AG09319 (cell line): ENCODE measurements at regions not wholly inside any gene's neighbourhood (a gene's known extent, or its start where the extent isn't known, plus 50 kb on each side); places are given as distances from the start of the nearest gene placed in this dataset.

Experiments used
- DNase-seq: peaks from one replicate; pipeline ENCODE4 v3.0.0-alpha.2; 2010; ENCODE audit warnings: low read depth; ENCODE audit errors: extremely low read depth
- TF ChIP-seq, protein P1 (sequence below): IDR thresholded peaks from 2 replicates; pipeline ENCODE4 v1.5.1; 2011; ENCODE audit warnings: low read depth, mild to moderate bottlenecking, inconsistent platforms, low read length, moderate library complexity

GRCh38 chr6:164072240-164072666, 657.7 kb downstream of the QKI start:
- TF ChIP-seq, protein P1, sequence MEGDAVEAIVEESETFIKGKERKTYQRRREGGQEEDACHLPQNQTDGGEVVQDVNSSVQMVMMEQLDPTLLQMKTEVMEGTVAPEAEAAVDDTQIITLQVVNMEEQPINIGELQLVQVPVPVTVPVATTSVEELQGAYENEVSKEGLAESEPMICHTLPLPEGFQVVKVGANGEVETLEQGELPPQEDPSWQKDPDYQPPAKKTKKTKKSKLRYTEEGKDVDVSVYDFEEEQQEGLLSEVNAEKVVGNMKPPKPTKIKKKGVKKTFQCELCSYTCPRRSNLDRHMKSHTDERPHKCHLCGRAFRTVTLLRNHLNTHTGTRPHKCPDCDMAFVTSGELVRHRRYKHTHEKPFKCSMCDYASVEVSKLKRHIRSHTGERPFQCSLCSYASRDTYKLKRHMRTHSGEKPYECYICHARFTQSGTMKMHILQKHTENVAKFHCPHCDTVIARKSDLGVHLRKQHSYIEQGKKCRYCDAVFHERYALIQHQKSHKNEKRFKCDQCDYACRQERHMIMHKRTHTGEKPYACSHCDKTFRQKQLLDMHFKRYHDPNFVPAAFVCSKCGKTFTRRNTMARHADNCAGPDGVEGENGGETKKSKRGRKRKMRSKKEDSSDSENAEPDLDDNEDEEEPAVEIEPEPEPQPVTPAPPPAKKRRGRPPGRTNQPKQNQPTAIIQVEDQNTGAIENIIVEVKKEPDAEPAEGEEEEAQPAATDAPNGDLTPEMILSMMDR, result no peak
- DNase-seq, result no peak

DNA sequence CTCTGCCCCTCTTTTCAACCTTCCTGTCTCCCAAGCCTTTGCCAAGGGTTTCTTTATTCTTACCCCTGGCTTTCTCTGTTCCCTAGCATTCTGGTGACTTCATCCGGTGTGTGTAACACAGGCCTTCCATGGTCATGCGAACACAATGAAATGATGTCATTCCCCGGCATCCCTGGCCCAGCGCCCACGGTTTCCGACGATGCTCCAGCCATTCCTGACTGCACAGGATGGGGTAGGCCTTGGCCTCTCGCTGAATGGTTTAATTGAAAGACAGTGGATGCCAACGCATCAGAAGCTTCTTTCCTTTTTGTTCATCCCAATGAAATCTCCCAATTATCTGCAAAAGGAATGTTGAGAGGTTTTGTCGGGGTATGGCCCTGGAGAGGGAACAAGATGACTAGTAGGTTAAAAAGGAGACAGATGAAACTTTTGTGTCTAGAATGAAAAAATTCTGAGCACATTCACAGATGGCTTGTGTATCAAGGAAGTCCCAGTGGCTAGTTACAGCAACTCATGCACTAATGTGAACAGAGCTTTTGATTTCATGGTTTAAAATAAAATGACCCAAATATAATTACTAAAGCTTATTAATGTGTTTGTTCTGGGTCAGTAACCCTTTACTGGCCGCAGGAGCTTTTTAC, 655.0 kb downstream of the QKI start:
- TF ChIP-seq, protein P1, result no peak
- no peak for DNase-seq

- DNase-seq, result no peak
- TF ChIP-seq, protein P1, result no peak
Measured at GRCh38 chr6:164068527-164068926, 654.0 kb downstream of the QKI start.

DNA sequence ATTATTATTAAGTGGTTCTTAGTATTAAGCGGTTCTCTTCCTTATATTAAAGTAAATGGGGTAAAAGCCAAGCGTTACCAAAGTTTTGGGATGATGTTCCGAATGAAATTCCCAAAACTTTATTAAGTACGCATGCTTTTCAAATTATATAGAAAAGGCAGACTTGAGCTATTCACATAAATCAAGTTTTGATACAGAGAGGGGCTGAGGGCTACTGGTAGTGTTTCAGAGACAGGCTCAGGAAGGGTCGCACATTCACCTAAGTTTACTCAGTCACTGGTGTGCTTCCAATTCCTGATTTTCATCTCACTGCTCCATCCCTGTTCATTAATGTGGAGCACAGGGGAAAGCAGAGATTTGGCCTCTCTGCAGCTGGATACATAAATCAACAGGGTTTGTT, 652.2 kb downstream of the QKI start:
- DNase-seq, result no peak

GRCh38 chr6:164066335-164066734, 651.8 kb downstream of the QKI start:
- DNase-seq, result no peak
- TF ChIP-seq, protein P1, result no peak

More for the DNA sequence above, 652.2 kb downstream of the QKI start:
- TF ChIP-seq, protein P1, result no peak

DNA sequence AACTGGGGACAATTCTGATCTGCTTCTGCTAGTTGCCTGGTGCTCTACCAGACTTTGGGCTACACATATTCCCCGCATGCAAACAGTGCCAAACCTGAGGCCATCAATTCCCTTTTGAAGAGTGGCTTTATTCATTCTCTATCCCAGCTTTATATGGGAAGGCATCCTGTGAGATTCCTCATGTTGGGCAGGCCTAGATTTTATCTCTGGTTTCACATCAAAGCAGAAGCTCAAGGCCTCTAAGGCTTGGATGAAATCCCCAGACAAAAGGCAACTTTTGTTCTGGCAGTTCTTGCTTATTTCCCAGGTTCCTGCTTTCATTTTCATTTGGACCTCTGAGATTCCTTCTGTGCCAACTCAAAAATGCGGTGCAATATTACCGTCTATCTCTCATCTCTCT, 648.8 kb downstream of the QKI start:
- TF ChIP-seq, protein P1, result no peak
- DNase-seq, result no peak

DNA sequence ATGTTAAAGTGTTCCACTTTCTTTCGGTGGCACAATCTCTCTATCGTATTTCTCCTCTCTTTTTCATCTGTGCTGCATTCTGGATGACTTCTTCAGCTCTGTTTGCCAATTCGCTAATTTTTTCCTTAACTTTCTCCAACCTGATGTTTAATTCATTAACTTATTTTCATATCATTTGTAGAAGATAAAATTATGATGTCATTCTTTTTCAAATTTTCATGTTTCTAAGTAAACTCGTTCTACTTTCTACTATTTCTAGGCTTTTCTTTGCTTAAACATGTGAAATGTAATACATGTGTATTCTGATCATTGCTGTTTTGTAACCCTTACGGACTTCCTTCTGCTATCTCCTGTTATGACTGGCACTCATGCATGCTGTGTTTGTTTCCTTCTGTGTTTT, 648.4 kb downstream of the QKI start:
- TF ChIP-seq, protein P1, result no peak
- DNase-seq, result no peak
